AG09309 (cell line): ENCODE measurements at regions not wholly inside any gene's neighbourhood (a gene's known extent, or its start where the extent isn't known, plus 50 kb on each side); places are given as distances from the start of the nearest gene placed in this dataset.
A peak's percentile ranks its signal among the peaks of the same experiment; 100 is the strongest.

Experiments
- DNase-seq: peaks from one replicate; pipeline ENCODE4 v3.0.0-alpha.2; 2010; ENCODE audit warnings: low read depth
- H3K4me3 ChIP-seq: 2 replicates; pipeline ENCODE4 v1.5.1; 2011; ENCODE audit warnings: mild to moderate bottlenecking, low read depth, low read length, moderate library complexity; ENCODE audit not compliant: control insufficient read depth
- CTCF ChIP-seq: IDR thresholded peaks from 2 replicates; pipeline ENCODE4 v1.5.1; 2011; ENCODE audit warnings: mild to moderate bottlenecking, low read depth, low read length, inconsistent platforms; ENCODE audit not compliant: insufficient read depth, control insufficient read depth; ENCODE audit errors: missing control alignments

DNA sequence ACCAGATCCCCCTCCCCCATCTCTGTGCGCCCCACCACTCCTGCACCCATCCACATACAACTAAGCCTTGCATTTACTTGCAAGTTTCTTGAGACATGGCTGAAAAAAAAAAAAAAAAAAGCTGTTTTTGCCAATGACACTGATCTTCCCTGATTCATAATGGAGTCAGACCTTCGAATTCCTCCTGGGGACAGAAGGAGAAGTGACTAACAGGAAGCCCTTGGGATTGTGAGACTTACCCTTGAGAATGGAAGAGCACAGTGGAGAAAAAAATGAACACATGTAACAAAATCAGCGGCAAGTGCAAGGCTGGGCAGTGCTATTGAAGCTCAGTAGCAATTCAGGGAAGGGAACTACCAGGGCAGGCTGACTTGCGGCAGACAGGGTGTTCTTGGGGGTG lies 288.4 kb downstream of the BCOR start:
- DNase-seq, result no peak
- TF ChIP-seq CTCF, result no peak
- H3K4me3 ChIP-seq, result no peak overlapping the region

DNA sequence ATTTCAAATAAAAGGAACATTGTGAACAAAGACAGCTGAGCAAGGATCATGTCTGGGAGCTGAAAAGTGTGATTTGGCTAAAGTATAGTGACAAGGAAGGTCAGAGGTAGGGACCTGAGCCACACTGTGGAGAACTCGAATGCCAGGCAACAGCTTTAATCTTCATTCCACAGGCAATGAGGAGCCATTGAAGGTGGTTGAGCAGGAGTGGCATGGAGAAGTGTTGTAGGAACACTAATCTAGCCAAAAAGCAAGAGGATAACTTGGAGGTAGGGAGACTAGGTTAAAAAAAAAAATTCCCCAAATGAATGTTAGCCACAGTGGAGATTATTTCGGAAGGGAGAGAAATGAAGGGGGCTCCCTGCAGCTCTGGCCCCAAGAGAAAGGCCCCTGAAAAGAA lies 286.9 kb downstream of the BCOR start:
- no peak overlapping the region for H3K4me3 ChIP-seq
- DNase-seq, result no peak
- TF ChIP-seq CTCF, result no peak

DNA sequence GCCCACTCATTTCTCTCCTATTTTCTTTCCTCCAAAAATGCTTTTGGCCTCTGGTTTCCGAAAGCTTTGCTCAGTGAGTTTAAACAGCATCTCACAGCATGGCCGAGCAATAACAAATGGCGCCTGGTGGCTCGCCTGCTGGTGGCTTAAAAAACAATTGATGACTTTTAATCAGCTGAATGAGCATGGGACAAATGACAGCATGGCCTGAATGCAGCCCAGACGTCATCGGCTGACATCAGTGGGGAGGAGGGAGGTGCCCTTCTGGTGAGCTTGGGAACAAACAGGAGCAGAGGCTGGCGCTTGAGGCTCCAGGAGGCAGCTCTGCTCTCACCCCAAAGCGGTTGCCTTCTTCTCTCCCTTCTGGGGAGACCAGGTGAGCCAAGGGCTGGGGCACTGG lies 286.4 kb downstream of the BCOR start:
- no peak for DNase-seq
- H3K4me3 ChIP-seq, result no peak overlapping the region
- TF ChIP-seq CTCF, result no peak

- DNase-seq, result no peak
- H3K4me3 ChIP-seq, result no peak overlapping the region
- no peak for TF ChIP-seq CTCF
Measured at GRCh38 chrX:39813631-39814277, 284.0 kb downstream of the BCOR start.

- peak; percentile 54 for TF ChIP-seq CTCF
- DNase-seq, result no peak
Measured at GRCh38 chrX:39814391-39814790, 283.4 kb downstream of the BCOR start.

DNA sequence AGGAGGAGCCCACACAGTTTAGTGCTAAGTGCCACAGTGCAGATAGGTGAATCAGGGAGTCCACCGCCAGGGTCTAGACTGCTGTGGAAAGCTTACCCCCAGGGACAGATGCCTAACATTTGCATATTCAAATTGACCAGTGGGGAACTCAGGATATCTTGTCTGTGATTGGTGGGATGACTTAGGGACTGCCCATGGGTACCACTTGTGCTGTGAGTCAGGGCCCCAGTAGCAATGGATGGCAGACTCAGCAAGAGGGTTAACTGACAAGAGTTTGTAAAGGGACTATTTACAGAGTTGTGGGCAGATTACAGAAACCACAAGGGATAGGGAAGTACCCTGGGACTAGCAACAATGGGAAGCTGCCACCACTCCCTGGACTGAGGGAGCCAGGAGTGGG lies 282.1 kb downstream of the BCOR start:
- H3K4me3 ChIP-seq, result no peak overlapping the region
- DNase-seq, result no peak
- no peak for TF ChIP-seq CTCF

More at GRCh38 chrX:39814391-39814790, 283.4 kb downstream of the BCOR start:
- H3K4me3 ChIP-seq, result no peak overlapping the region
